GM12865 (cell line): ENCODE measurements at regions not wholly inside any gene's neighbourhood (a gene's known extent, or its start where the extent isn't known, plus 50 kb on each side); places are given as distances from the start of the nearest gene placed in this dataset.

Experiments
- DNase-seq: peaks from one replicate; pipeline ENCODE4 v3.0.0; 2010; ENCODE audit warnings: low read depth
- H3K4me3 ChIP-seq: 2 replicates; pipeline ENCODE4 v1.5.1; 2011; ENCODE audit warnings: mild to moderate bottlenecking, low read depth, low read length, control low read depth
- CTCF ChIP-seq: IDR thresholded peaks from 2 replicates; pipeline ENCODE4 v1.5.1; 2011; ENCODE audit warnings: low read length, control low read depth, low read depth, inconsistent platforms; ENCODE audit not compliant: insufficient read depth; ENCODE audit errors: missing control alignments

GRCh38 chr4:181443021-181443420 is 800.2 kb upstream of the TENM3 start:
- H3K4me3 ChIP-seq, result no peak overlapping the region
- peak; percentile 17 for DNase-seq
- TF ChIP-seq CTCF, result no peak

- no peak for DNase-seq
- no peak overlapping the region for H3K4me3 ChIP-seq
- no peak for TF ChIP-seq CTCF
Observed at GRCh38 chr4:181465826-181466225, 777.4 kb upstream of the TENM3 start.

GRCh38 chr4:181468451-181468850 is 774.8 kb upstream of the TENM3 start:
- TF ChIP-seq CTCF, result no peak
- DNase-seq, result no peak
- no peak overlapping the region for H3K4me3 ChIP-seq

- TF ChIP-seq CTCF, result no peak
- no peak for DNase-seq
Observed at GRCh38 chr4:181470306-181470705, 772.9 kb upstream of the TENM3 start.

GRCh38 chr4:181475359-181475758 is 767.8 kb upstream of the TENM3 start:
- DNase-seq, result no peak
- no peak overlapping the region for H3K4me3 ChIP-seq

More at GRCh38 chr4:181470306-181470705, 772.9 kb upstream of the TENM3 start:
- no peak overlapping the region for H3K4me3 ChIP-seq

GRCh38 chr4:181475781-181476507 is 767.3 kb upstream of the TENM3 start:
- no peak overlapping the region for H3K4me3 ChIP-seq
- no peak for DNase-seq
- no peak for TF ChIP-seq CTCF

More at GRCh38 chr4:181475359-181475758, 767.8 kb upstream of the TENM3 start:
- no peak for TF ChIP-seq CTCF

- TF ChIP-seq CTCF, result no peak
- H3K4me3 ChIP-seq, result no peak overlapping the region
- DNase-seq, result no peak
Observed at GRCh38 chr4:181476508-181476890, 766.7 kb upstream of the TENM3 start.
